Testis (tissue), 2 donors: ENCODE measurements at regions not wholly inside any gene's neighbourhood (a gene's known extent, or its start where the extent isn't known, plus 50 kb on each side); places are given as distances from the start of the nearest gene placed in this dataset.

Experiments
- POLR2A ChIP-seq: fragments of 450-650 bp; IDR thresholded peaks from one replicate; pipeline ENCODE4 v1.6.1; 2017; ENCODE audit warnings: antibody characterized with exemption, mild to moderate bottlenecking, moderate library complexity
- TF ChIP-seq, protein P1 (sequence below), 3 experiments: fragments of 450-650 bp in 2 of 3; fragments of 200-600 bp in 1 of 3; sonication (generic) in 1 of 3; IDR thresholded peaks; one replicate each; pipeline ENCODE4 v1.5.1; 2016 to 2019; ENCODE audit warnings: antibody characterized with exemption in 3 of 3, mild to moderate bottlenecking in 2 of 3, moderate library complexity in 1 of 3

DNA sequence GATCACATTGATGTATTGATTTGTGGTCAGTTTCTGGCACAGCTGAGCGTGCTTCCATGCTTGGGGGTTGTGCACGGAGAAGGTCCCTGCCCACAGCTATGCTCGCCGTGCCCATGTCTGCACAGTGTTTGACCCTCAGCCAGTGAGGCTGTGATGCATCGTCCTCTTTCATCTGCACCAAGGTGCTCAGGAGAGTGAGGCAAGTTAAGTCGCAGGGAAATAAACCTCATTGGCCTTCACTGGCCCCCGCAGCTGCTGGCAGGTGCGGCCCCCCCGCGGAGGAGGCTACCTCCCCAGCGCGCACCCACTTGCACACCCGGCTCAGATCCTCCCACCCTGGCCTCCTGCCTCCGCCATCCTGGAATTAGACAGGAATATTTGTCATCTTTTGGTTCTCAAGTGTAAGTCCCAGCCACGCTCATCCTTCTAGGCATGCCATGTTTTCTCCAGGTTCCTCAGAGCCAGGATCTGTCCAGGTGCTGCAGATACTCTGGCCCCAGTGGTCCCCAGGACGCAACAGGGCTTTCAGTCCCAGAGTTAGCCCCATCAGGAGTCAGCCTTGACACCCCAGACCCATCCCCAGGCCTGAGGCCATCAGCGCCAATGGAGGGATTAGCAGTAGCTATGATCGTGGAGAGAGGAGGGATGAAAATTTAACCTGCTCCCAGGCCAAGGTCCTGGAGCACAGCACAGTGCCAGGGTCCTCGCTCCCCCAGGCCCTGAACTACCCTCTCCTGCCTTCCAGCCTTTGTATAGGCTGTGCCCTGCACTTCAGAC is 93.7 kb downstream of the OAT start:
- TF ChIP-seq, protein P1, sequence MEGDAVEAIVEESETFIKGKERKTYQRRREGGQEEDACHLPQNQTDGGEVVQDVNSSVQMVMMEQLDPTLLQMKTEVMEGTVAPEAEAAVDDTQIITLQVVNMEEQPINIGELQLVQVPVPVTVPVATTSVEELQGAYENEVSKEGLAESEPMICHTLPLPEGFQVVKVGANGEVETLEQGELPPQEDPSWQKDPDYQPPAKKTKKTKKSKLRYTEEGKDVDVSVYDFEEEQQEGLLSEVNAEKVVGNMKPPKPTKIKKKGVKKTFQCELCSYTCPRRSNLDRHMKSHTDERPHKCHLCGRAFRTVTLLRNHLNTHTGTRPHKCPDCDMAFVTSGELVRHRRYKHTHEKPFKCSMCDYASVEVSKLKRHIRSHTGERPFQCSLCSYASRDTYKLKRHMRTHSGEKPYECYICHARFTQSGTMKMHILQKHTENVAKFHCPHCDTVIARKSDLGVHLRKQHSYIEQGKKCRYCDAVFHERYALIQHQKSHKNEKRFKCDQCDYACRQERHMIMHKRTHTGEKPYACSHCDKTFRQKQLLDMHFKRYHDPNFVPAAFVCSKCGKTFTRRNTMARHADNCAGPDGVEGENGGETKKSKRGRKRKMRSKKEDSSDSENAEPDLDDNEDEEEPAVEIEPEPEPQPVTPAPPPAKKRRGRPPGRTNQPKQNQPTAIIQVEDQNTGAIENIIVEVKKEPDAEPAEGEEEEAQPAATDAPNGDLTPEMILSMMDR (IDR thresholded peaks at IDR 0.05): no peak
- no peak for TF ChIP-seq POLR2A
